Lung (tissue), 11 donors: ENCODE measurements at regions not wholly inside any gene's neighbourhood (a gene's known extent, or its start where the extent isn't known, plus 50 kb on each side); places are given as distances from the start of the nearest gene placed in this dataset.

Source experiments
- ATAC-seq: fragments of 200-7000 bp; cut with Tn5 transposase; one replicate; pipeline ENCODE4 v1.9.1; 2020; ENCODE audit warnings: moderate number of reproducible peaks; ENCODE audit not compliant: insufficient read depth, low FRiP score
- DNase-seq, 3 donors: peaks; one replicate each; pipeline ENCODE4 v3.0.0-alpha.2; 2013 to 2017
- H3K27ac ChIP-seq, 2 donors: one replicate each; pipeline ENCODE4 v1.5.1; 2013; ENCODE audit warnings: mild to moderate bottlenecking in 2 of 2, moderate library complexity in 2 of 2, control low read depth in 1 of 2, inconsistent platforms in 1 of 2, low read depth in 1 of 2, low read length in 1 of 2
- H3K27me3 ChIP-seq, 3 donors: one replicate each; pipeline ENCODE4 v1.5.1; 2013; ENCODE audit warnings: low read length in 2 of 3; ENCODE audit not compliant: control insufficient read depth in 3 of 3, insufficient read depth in 3 of 3
- H3K36me3 ChIP-seq, 4 donors: one replicate each; pipeline ENCODE4 v1.5.1; 2013; ENCODE audit warnings: low read length in 4 of 4, mild to moderate bottlenecking in 1 of 4, moderate library complexity in 1 of 4; ENCODE audit not compliant: control insufficient read depth in 4 of 4, insufficient read depth in 4 of 4
- H3K4me1 ChIP-seq, 5 donors: one replicate each; pipeline ENCODE4 v1.5.1; 2013; ENCODE audit warnings: low read length in 5 of 5, mild to moderate bottlenecking in 2 of 5, moderate library complexity in 1 of 5; ENCODE audit not compliant: control insufficient read depth in 5 of 5, insufficient read depth in 5 of 5
- H3K4me3 ChIP-seq: one replicate; pipeline ENCODE4 v1.5.1; 2013; ENCODE audit warnings: mild to moderate bottlenecking, control low read depth, moderate library complexity
- H3K9ac ChIP-seq, 2 donors: one replicate each; pipeline ENCODE4 v1.5.1; 2013; ENCODE audit warnings: low read length in 2 of 2, control low read depth in 1 of 2; ENCODE audit not compliant: insufficient read depth in 1 of 2
- H3K9me3 ChIP-seq, 4 donors: one replicate each; pipeline ENCODE4 v1.5.1; 2013; ENCODE audit warnings: low read length in 3 of 4, mild to moderate bottlenecking in 1 of 4, moderate library complexity in 1 of 4; ENCODE audit not compliant: control insufficient read depth in 4 of 4, insufficient read depth in 3 of 4
- WGBS, 2 donors: extraction: QIAGEN DNeasy Blood & Tissue Kit; methylation state at CpG; one replicate each; pipeline ENCODE4 v1.1.7; 2013; 5-methylcytosine and 5-hydroxymethylcytosine counted together
- TF ChIP-seq, protein P1 (sequence below): IDR thresholded peaks from 2 replicates; pipeline ENCODE4 v1.5.1; 2012; ENCODE audit warnings: mild to moderate bottlenecking; ENCODE audit errors: control extremely low read depth, extremely low read depth
- donor health status: control.
- donor health status: control.
- donor health status: Bipolar disorder and iron deficiency.
- donor health status: healthy.
- donor health status: DM: yes; HTN: yes; CAD: no.

GRCh38 chr6:166728884-166729530 is 102.0 kb upstream of the RPS6KA2 start:
- Histone ChIP-seq H3K27me3 (peaks cover 0 to 2% (median 0%) of the 10 kb centered on the region in 3 donors), H3K36me3 (no peaks in the 10 kb centered on the region), H3K9me3 (peaks cover 0 to 1% (median 0%) of the 10 kb centered on the region in 4 donors), H3K4me1 (no peaks in the 10 kb centered on the region), H3K4me3 (no peak overlapping the region), H3K27ac (no peak overlapping the region), H3K9ac (no peak overlapping the region)
- DNase-seq, result no peak
- WGBS, 2 donors, result 64 to 65% methylated on average over 7 of the region's 7 CpGs
- ATAC-seq, result no peak
- TF ChIP-seq, protein P1, sequence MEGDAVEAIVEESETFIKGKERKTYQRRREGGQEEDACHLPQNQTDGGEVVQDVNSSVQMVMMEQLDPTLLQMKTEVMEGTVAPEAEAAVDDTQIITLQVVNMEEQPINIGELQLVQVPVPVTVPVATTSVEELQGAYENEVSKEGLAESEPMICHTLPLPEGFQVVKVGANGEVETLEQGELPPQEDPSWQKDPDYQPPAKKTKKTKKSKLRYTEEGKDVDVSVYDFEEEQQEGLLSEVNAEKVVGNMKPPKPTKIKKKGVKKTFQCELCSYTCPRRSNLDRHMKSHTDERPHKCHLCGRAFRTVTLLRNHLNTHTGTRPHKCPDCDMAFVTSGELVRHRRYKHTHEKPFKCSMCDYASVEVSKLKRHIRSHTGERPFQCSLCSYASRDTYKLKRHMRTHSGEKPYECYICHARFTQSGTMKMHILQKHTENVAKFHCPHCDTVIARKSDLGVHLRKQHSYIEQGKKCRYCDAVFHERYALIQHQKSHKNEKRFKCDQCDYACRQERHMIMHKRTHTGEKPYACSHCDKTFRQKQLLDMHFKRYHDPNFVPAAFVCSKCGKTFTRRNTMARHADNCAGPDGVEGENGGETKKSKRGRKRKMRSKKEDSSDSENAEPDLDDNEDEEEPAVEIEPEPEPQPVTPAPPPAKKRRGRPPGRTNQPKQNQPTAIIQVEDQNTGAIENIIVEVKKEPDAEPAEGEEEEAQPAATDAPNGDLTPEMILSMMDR, result no peak

DNA sequence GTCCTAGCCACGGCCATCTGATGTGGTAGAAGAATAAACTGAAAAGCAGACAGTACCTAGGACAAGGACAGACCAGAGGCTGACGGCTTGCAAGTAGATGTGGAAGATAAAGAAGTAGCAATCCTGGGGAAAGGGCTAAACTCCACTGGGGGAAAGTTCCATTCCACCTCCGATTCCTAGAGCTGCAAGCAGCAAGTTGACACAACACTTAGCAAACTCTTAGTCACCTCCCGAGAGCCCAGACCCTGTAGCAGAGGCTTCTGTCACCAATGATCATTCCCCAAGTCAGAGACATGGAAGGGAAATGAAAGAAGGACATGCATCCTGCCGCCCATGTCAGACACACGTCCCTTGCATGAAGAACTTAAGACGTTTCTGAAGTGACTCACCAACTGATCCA is 99.2 kb upstream of the RPS6KA2 start:
- Histone ChIP-seq H3K36me3 (no peaks in the 10 kb centered on the region), H3K4me3 (no peak overlapping the region), H3K4me1 (peaks cover 0 to 2% (median 0%) of the 10 kb centered on the region in 5 donors), H3K27ac (no peak overlapping the region), H3K27me3 (no peaks in the 10 kb centered on the region), H3K9ac (no peak overlapping the region), H3K9me3 (peaks cover 0 to 1% (median 0%) of the 10 kb centered on the region in 4 donors)
- ATAC-seq, result no peak
- TF ChIP-seq, protein P1, result no peak
- 75 to 90% methylated on average over 7 of the region's 7 CpGs for WGBS, 2 donors
- DNase-seq, result no peak

GRCh38 chr6:166725571-166725970 is 98.5 kb upstream of the RPS6KA2 start:
- TF ChIP-seq, protein P1, result no peak

DNA sequence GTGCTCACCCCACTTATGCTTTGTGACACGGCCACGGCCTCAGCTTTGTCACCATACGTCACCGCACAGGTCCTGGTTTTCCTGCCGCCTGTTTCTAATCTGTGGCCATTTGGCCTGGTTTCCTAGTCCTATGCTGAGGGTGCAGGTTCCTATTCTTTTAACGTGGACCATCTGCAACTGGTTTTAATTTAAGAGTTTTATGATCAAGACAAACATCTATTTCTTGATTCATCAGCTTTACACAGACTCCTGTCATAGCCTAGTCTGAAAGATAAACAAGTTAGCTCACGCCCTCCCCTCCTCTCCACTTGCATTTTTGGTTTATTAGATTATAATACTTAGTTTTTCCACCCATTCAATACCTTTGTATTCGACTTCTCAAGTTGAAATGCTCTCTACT is 97.5 kb upstream of the RPS6KA2 start:
- Histone ChIP-seq H3K9ac (no peak overlapping the region), H3K4me1 (peaks cover 0 to 2% (median 0%) of the 10 kb centered on the region in 5 donors), H3K36me3 (no peaks in the 10 kb centered on the region), H3K27me3 (no peaks in the 10 kb centered on the region), H3K9me3 (peaks cover 0 to 1% (median 0%) of the 10 kb centered on the region in 4 donors), H3K4me3 (no peak overlapping the region), H3K27ac (no peak overlapping the region)
- TF ChIP-seq, protein P1, result no peak
- WGBS, 2 donors, result 85 to 91% methylated on average over 8 of the region's 8 CpGs
- ATAC-seq (no peak), DNase-seq (no peak)

More at GRCh38 chr6:166725571-166725970, 98.5 kb upstream of the RPS6KA2 start:
- no peak overlapping the region for H3K27ac ChIP-seq
- peaks cover 0 to 2% (median 0%) of the 10 kb centered on the region in 5 donors for H3K4me1 ChIP-seq
- no peak overlapping the region for H3K4me3 ChIP-seq
- no peaks in the 10 kb centered on the region for H3K27me3 ChIP-seq
- no peak overlapping the region for H3K9ac ChIP-seq
- H3K9me3 ChIP-seq, result peaks cover 0 to 1% (median 0%) of the 10 kb centered on the region in 4 donors
- 93 to 96% methylated on average over 15 of the region's 15 CpGs for WGBS, 2 donors
- DNase-seq, result no peak
- no peak for ATAC-seq
- H3K36me3 ChIP-seq, result no peaks in the 10 kb centered on the region
